K562 (cell line): ENCODE measurements at regions not wholly inside any gene's neighbourhood (a gene's known extent, or its start where the extent isn't known, plus 50 kb on each side); places are given as distances from the start of the nearest gene placed in this dataset.

Source experiments
- ATAC-seq: fragments of 200-7000 bp; cut with Tn5 transposase; 3 replicates; pipeline ENCODE4 v1.9.1; 2020; ENCODE audit warnings: moderate library complexity
- BruUV-seq: library from RNA; stranded (reverse); fragments of 400-500 nt; replicated peaks from 2 replicates; lab custom pipeline; 2021; lab: Mats Ljungman, UMichigan
- CTCF ChIA-PET: fragments of 300-600 bp; formaldehyde crosslinking; extraction: SDS; loops from one replicate; lab custom pipeline; 2021; ENCODE audit warnings: low intra/inter-chr PET ratio; lab: Yijun Ruan, JAX
- POLR2A ChIA-PET: fragments of 300-600, 350-650 bp; sonication (Branson Sonifier 250); formaldehyde crosslinking; extraction: SDS; loops from one replicate; lab custom pipeline; 2021; ENCODE audit warnings: antibody characterized with exemption, inconsistent platforms; lab: Yijun Ruan, JAX
- DNase-seq, 4 experiments: peaks; one replicate each; pipeline versions ENCODE4 v3.0.0 to v3.0.0-alpha.2; 2011 to 2018; ENCODE audit warnings: low spot score in 3 of 4, mixed read lengths in 3 of 4; ENCODE audit errors: extremely low read depth in 1 of 4
- FAIRE-seq: peaks from 2 replicates; lab custom pipeline; 2011; peaks lifted over from hg19 to GRCh38; lab: Jason Lieb, UNC
- H2AFZ ChIP-seq: 2 replicates; pipeline ENCODE4 v1.6.0; 2011; ENCODE audit warnings: low read depth, low read length, control low read depth, inconsistent platforms
- H3K27ac ChIP-seq: fragments of 200-600 bp; 3 replicates; pipeline ENCODE4 v1.8.0; 2011; ENCODE audit warnings: low read depth, mild to moderate bottlenecking, control low read depth, inconsistent platforms, low read length, moderate library complexity, mixed read lengths; ENCODE audit errors: extremely low read depth
- H3K27me3 ChIP-seq, 2 experiments: fragments of 300-600 bp in 1 of 2; 2 replicates in 1 of 2; 3 replicates in 1 of 2; pipeline versions ENCODE4 v1.6.0 to v1.8.0; 2011; ENCODE audit warnings: inconsistent platforms in 2 of 2, low read length in 2 of 2, mild to moderate bottlenecking in 1 of 2, mixed read lengths in 1 of 2, moderate library complexity in 1 of 2; ENCODE audit not compliant: control insufficient read depth in 2 of 2, insufficient read depth in 2 of 2
- H3K36me3 ChIP-seq: fragments of 300-600 bp; 3 replicates; pipeline ENCODE4 v1.8.0; 2011; ENCODE audit warnings: mild to moderate bottlenecking, low read length, inconsistent platforms; ENCODE audit not compliant: control insufficient read depth, insufficient read depth
- H3K4me1 ChIP-seq, 2 experiments: fragments of 200-600 bp in 1 of 2; replicated peaks in 1 of 2; 2 replicates in 1 of 2; 3 replicates in 1 of 2; pipeline versions ENCODE4 v1.5.1 to v1.8.0; 2011; ENCODE audit warnings: inconsistent platforms in 2 of 2, low read length in 2 of 2, mild to moderate bottlenecking in 1 of 2, mixed read lengths in 1 of 2, moderate library complexity in 1 of 2; ENCODE audit not compliant: control insufficient read depth in 2 of 2, insufficient read depth in 2 of 2
- H3K4me2 ChIP-seq: 2 replicates; pipeline ENCODE4 v1.6.1; 2011; ENCODE audit warnings: low read length, control low read depth, inconsistent platforms, mixed read lengths; ENCODE audit not compliant: insufficient read depth
- H3K4me3 ChIP-seq: fragments of 200-600 bp; sonication (generic), shearing (Covaris generic); 2 replicates; pipeline ENCODE4 v1.5.1; 2016; ENCODE audit warnings: control low read depth, inconsistent platforms
- H3K79me2 ChIP-seq: fragments of 200-600 bp; 3 replicates; pipeline ENCODE4 v1.8.0; 2011; ENCODE audit warnings: low read length, inconsistent platforms; ENCODE audit not compliant: control insufficient read depth, insufficient read depth
- H3K9ac ChIP-seq, 2 experiments: 2 replicates each; pipeline versions ENCODE4 v1.6.0 to v1.6.1; 2011; ENCODE audit warnings: low read depth in 2 of 2, low read length in 2 of 2, control low read depth in 1 of 2, inconsistent platforms in 1 of 2, mild to moderate bottlenecking in 1 of 2, mixed read lengths in 1 of 2; ENCODE audit not compliant: insufficient read depth in 1 of 2
- H3K9me1 ChIP-seq: one replicate; pipeline ENCODE4 v1.6.0; 2011; ENCODE audit warnings: inconsistent platforms, mild to moderate bottlenecking, low read length, moderate library complexity; ENCODE audit not compliant: control insufficient read depth, insufficient read depth
- H3K9me3 ChIP-seq: replicated peaks from 2 replicates; pipeline ENCODE4 v1.5.1; 2011; ENCODE audit warnings: low read depth, low read length, inconsistent platforms; ENCODE audit not compliant: control insufficient read depth, insufficient read depth
- H4K20me1 ChIP-seq: replicated peaks from 2 replicates; pipeline ENCODE4 v1.6.1; 2011; ENCODE audit warnings: low read length, inconsistent platforms, mixed read lengths; ENCODE audit not compliant: control insufficient read depth, insufficient read depth
- ARID4B ChIP-seq: sonication (generic); formaldehyde crosslinking; IDR thresholded peaks from 2 replicates; pipeline ENCODE4 v1.8.0; 2022; ENCODE audit warnings: mild to moderate bottlenecking, missing genetic modification reagents
- CAMTA2 ChIP-seq: fragments of 250-450 bp; sonication (Bioruptor Pico); conservative IDR thresholded peaks from 2 replicates; pipeline ENCODE4 v1.5.1; 2022
- CBX1 ChIP-seq: sonication (generic); IDR thresholded peaks from 2 replicates; pipeline ENCODE4 v1.6.1; 2016; ENCODE audit warnings: antibody characterized with exemption, low read depth, mild to moderate bottlenecking
- ELK1 ChIP-seq: sonication (generic); formaldehyde crosslinking; IDR thresholded peaks from 2 replicates; pipeline ENCODE4 v1.8.1; 2022; ENCODE audit warnings: missing genetic modification reagents
- KLF16 ChIP-seq: IDR thresholded peaks from 2 replicates; pipeline ENCODE4 v1.6.1; 2016; ENCODE audit warnings: antibody characterized with exemption
- MCM2 ChIP-seq: fragments of 450-650 bp; IDR thresholded peaks from 2 replicates; pipeline ENCODE4 v1.6.1; 2017; ENCODE audit warnings: low read depth, mild to moderate bottlenecking
- MTF1 ChIP-seq: fragments of 250-450 bp; sonication (Bioruptor Pico); IDR thresholded peaks from 2 replicates; pipeline ENCODE4 v1.9.0; 2021; ENCODE audit warnings: moderate library complexity, mild to moderate bottlenecking, inconsistent platforms, borderline replicate concordance
- NCOA4 ChIP-seq: fragments of 450-650 bp; IDR thresholded peaks from 2 replicates; pipeline ENCODE4 v1.6.1; 2018; ENCODE audit warnings: mild to moderate bottlenecking; ENCODE audit not compliant: partially characterized antibody
- PRMT5 ChIP-seq: sonication (generic); formaldehyde crosslinking; IDR thresholded peaks from 2 replicates; pipeline ENCODE4 v1.5.0; 2020; ENCODE audit warnings: missing genetic modification reagents
- RAD21 ChIP-seq, 2 experiments: fragments of 250-450 bp in 1 of 2; fragments of 450-650 bp in 1 of 2; sonication (Bioruptor Pico) in 1 of 2; formaldehyde crosslinking in 1 of 2; IDR thresholded peaks in 1 of 2; conservative IDR thresholded peaks in 1 of 2; 2 replicates each; pipeline versions ENCODE4 v1.4.0 to v1.8.0; 2020 to 2022; ENCODE audit warnings: mild to moderate bottlenecking in 2 of 2, moderate library complexity in 1 of 2
- SETDB1 ChIP-seq: IDR thresholded peaks from one replicate; pipeline ENCODE4 v1.6.1; 2012; ENCODE audit warnings: low read length, control low read depth, inconsistent platforms
- TEAD1 ChIP-seq, 2 experiments: fragments of 450-650 bp in 1 of 2; sonication (generic) in 1 of 2; formaldehyde crosslinking; IDR thresholded peaks; 2 replicates each; pipeline versions ENCODE4 v1.4.0 to v1.8.0; 2020 to 2022; ENCODE audit warnings: mild to moderate bottlenecking in 2 of 2, missing genetic modification reagents in 1 of 2
- ZNF124 ChIP-seq: sonication (generic); formaldehyde crosslinking; IDR thresholded peaks from 2 replicates; pipeline ENCODE4 v1.8.1; 2022; ENCODE audit warnings: missing genetic modification reagents
- ZNF263 ChIP-seq: sonication (generic); formaldehyde crosslinking; IDR thresholded peaks from 2 replicates; pipeline ENCODE4 v1.8.0; 2022; ENCODE audit warnings: mild to moderate bottlenecking, missing genetic modification reagents, borderline replicate concordance
- ZNF589 ChIP-seq: fragments of 200-800 bp; sonication (Bioruptor generic); IDR thresholded peaks from 2 replicates; pipeline ENCODE4 v1.6.1; 2016; ENCODE audit warnings: low read depth, missing genetic modification characterization, missing compliant biosample characterization
- WGBS: fragments of 100-300 bp; shearing (Covaris generic); methylation state at CpG from one replicate; pipeline ENCODE4 v1.1.6; 2016; ENCODE audit warnings: low coverage, mixed read lengths; ENCODE audit not compliant: insufficient coverage; ENCODE audit errors: missing lambda C conversion rate; 5-methylcytosine and 5-hydroxymethylcytosine counted together
- in situ Hi-C: fragments of 300-500 bp; cut with MboI; formaldehyde crosslinking; loops from 4 replicates; pipeline ENCODE4 v1.15.0; 2018; ENCODE audit warnings: inconsistent platforms, mixed read lengths
- intact Hi-C: fragments of 100-400 bp; cut with micrococcal nuclease; formaldehyde crosslinking; loops from 2 replicates; pipeline ENCODE4 v1.14.2; 2022

GRCh38 chr7:67463316-67463715, 466.7 kb downstream of the TYW1 start:
- H4K20me1 ChIP-seq = 0 out of 2 replicates have a peak, but pooled peaks cover 2% of the 10 kb centered on the region
- ChIA-PET CTCF (no interaction called here), POLR2A (interaction anchor here (0.6 kb wide), 2 partner anchors 8 to 426 kb away, joined by 3 read pairs; no protein-coding TSS in a partner anchor)
- ATAC-seq = no peak
- no peaks in the 10 kb centered on the region for H3K36me3 ChIP-seq
- H3K27ac ChIP-seq = no peak overlapping the region
- no peaks in the 10 kb centered on the region for H3K4me1 ChIP-seq
- H3K9ac ChIP-seq = no peak overlapping the region
- no TSS peak for BruUV-seq
- no peak overlapping the region for H2AFZ ChIP-seq
- TF ChIP-seq ZNF589 (CRISPR knock-in tag) = no peak
- no peak for TF ChIP-seq KLF16
- no peak for TF ChIP-seq ARID4B (CRISPR knock-in tag)
- no peak for TF ChIP-seq CAMTA2
- no peak for TF ChIP-seq PRMT5
- TF ChIP-seq CBX1 = no peak
- no peak for TF ChIP-seq TEAD1 (CRISPR knock-in tag; IDR thresholded peaks at IDR 0.05)
- no peak for TF ChIP-seq ELK1 (CRISPR knock-in tag)
- no peak for TF ChIP-seq MTF1 (CRISPR knock-in tag)
- TF ChIP-seq NCOA4 = no peak
- no peak for TF ChIP-seq SETDB1
- no peak for TF ChIP-seq ZNF124 (CRISPR knock-in tag)
- TF ChIP-seq ZNF263 = no peak
- no peak for TF ChIP-seq MCM2
- no peak for TF ChIP-seq RAD21 (CRISPR knock-in tag; conservative IDR thresholded peaks at IDR 0.05 in 1 of 2, IDR thresholded peaks at IDR 0.05 in 1 of 2)
- TF ChIP-seq, all 486 proteins: peak for 0
- intact Hi-C loops = no loop called here
- 0% methylated on average over 1 of the region's 1 CpG for WGBS
- FAIRE-seq = no peak
- Histone ChIP-seq H3K79me2 (no peaks in the 10 kb centered on the region), H3K9me1 (no peaks in the 10 kb centered on the region), H3K27me3 (peaks cover 3 to 21% of the 10 kb centered on the region in 2 experiments; a peak in 4 of 5 replicates), H3K4me3 (no peak overlapping the region), H3K9me3 (no peaks in the 10 kb centered on the region), H3K4me2 (no peak overlapping the region)
- in situ Hi-C loops = no loop called here
- DNase-seq = no peak
